ENCODE measurements at regions not wholly inside any gene's neighbourhood (a gene's known extent, or its start where the extent isn't known, plus 50 kb on each side); places are given as distances from the start of the nearest gene placed in this dataset.
"Not testable (repeated sequence)": the region's sequence is repeated elsewhere in the genome, so short reads cannot be mapped to it uniquely, and the experiment has no call there.

GRCh38 chr5:87103616-87104287 lies 163.9 kb upstream of the RASA1 start:
- DNase-seq (ENCODE audit: low read depth, low spot score): no peak

GRCh38 chr5:87105577-87105976 lies 162.1 kb upstream of the RASA1 start:
- DNase-seq (ENCODE audit: low read depth, low spot score): no peak

- DNase-seq (ENCODE audit: low read depth, low spot score): no peak
Observed at GRCh38 chr5:87109746-87110145, 157.9 kb upstream of the RASA1 start.

GRCh38 chr5:87110721-87111120 lies 157.0 kb upstream of the RASA1 start:
- no peak for DNase-seq (ENCODE audit: low read depth, low spot score)

- no peak for DNase-seq (ENCODE audit: low read depth, low spot score)
Observed at GRCh38 chr5:87113861-87114260, 153.8 kb upstream of the RASA1 start.

- DNase-seq (ENCODE audit: low read depth, low spot score): no peak
Observed at GRCh38 chr5:87114631-87115030, 153.1 kb upstream of the RASA1 start.

- no peak for DNase-seq (ENCODE audit: low read depth, low spot score)
Observed at GRCh38 chr5:87115839-87116364, 151.8 kb upstream of the RASA1 start.

GRCh38 chr5:87116825-87117512 lies 150.7 kb upstream of the RASA1 start:
- no peak for DNase-seq (ENCODE audit: low read depth, low spot score)

- no peak for DNase-seq (ENCODE audit: low read depth, low spot score)
Observed at GRCh38 chr5:87119588-87119987, 148.1 kb upstream of the RASA1 start.

GRCh38 chr5:87120518-87121303 lies 147.0 kb upstream of the RASA1 start:
- DNase-seq (ENCODE audit: low read depth, low spot score): no peak

GRCh38 chr5:87121304-87122150 lies 146.2 kb upstream of the RASA1 start:
- DNase-seq (ENCODE audit: low read depth, low spot score): no peak

GRCh38 chr5:87122151-87122977 lies 145.3 kb upstream of the RASA1 start:
- no peak for DNase-seq (ENCODE audit: low read depth, low spot score)

GRCh38 chr5:87125766-87126165 lies 141.9 kb upstream of the RASA1 start:
- DNase-seq (ENCODE audit: low read depth, low spot score): no peak

GRCh38 chr5:87126869-87127268 lies 140.8 kb upstream of the RASA1 start:
- no peak for DNase-seq (ENCODE audit: low read depth, low spot score)

- no peak for DNase-seq (ENCODE audit: low read depth, low spot score)
Observed at GRCh38 chr5:87127426-87127825, 140.3 kb upstream of the RASA1 start.

- no peak for DNase-seq (ENCODE audit: low read depth, low spot score)
Observed at GRCh38 chr5:87127956-87128687, 139.6 kb upstream of the RASA1 start.

- no peak for DNase-seq (ENCODE audit: low read depth, low spot score)
Observed at GRCh38 chr5:87129046-87129445, 138.6 kb upstream of the RASA1 start.

- no peak for DNase-seq (ENCODE audit: low read depth, low spot score)
Observed at GRCh38 chr5:87132696-87133095, 135.0 kb upstream of the RASA1 start.

- DNase-seq (ENCODE audit: low read depth, low spot score): not testable (repeated sequence)
Observed at GRCh38 chr5:87134513-87134912, 133.2 kb upstream of the RASA1 start.

- DNase-seq (ENCODE audit: low read depth, low spot score): no peak
Observed at GRCh38 chr5:87136096-87136495, 131.6 kb upstream of the RASA1 start.
